H1 (cell line): ENCODE measurements at regions not wholly inside any gene's neighbourhood (a gene's known extent, or its start where the extent isn't known, plus 50 kb on each side); places are given as distances from the start of the nearest gene placed in this dataset.

Experiments used
- CTCF ChIA-PET: fragments of 300-600 bp; sonication (Branson Sonifier 250); formaldehyde crosslinking; loops from one replicate; lab custom pipeline; 2021; ENCODE audit not compliant: partially characterized antibody; lab: Charles Lee
- POLR2A ChIA-PET: fragments of 300-600 bp; sonication (Branson Sonifier 250); formaldehyde crosslinking; loops from one replicate; lab custom pipeline; 2021; ENCODE audit warnings: inconsistent platforms; ENCODE audit not compliant: partially characterized antibody; lab: Charles Lee
- DNase-seq, 2 experiments: peaks; one replicate each; pipeline versions ENCODE4 v3.0.0 to v3.0.0-alpha.2; 2010 to 2022; ENCODE audit warnings: low spot score in 2 of 2, low read depth in 1 of 2, mixed read lengths in 1 of 2
- FAIRE-seq: peaks from 2 replicates; lab custom pipeline; 2011; peaks lifted over from hg19 to GRCh38; lab: Jason Lieb, UNC
- H2AFZ ChIP-seq: 2 replicates; pipeline ENCODE4 v1.8.1; 2012; ENCODE audit warnings: low read length, inconsistent platforms
- H2AK5ac ChIP-seq: 2 replicates; pipeline ENCODE4 v1.6.1; 2013; ENCODE audit warnings: low read depth, low read length
- H2BK120ac ChIP-seq: replicated peaks from 2 replicates; pipeline ENCODE3; 2013; ENCODE audit warnings: low read depth, low read length, inconsistent platforms
- H2BK12ac ChIP-seq: 2 replicates; pipeline ENCODE4 v1.6.1; 2013; ENCODE audit warnings: low read depth, low read length
- H2BK15ac ChIP-seq: 2 replicates; pipeline ENCODE4 v1.6.1; 2013; ENCODE audit warnings: low read length
- H2BK20ac ChIP-seq: 2 replicates; pipeline ENCODE4 v1.6.1; 2013; ENCODE audit warnings: low read length
- H2BK5ac ChIP-seq: 2 replicates; pipeline ENCODE4 v1.6.1; 2013; ENCODE audit warnings: low read depth, low read length
- H3K14ac ChIP-seq: 2 replicates; pipeline ENCODE4 v1.6.1; 2013; ENCODE audit warnings: inconsistent platforms; ENCODE audit not compliant: insufficient read length
- H3K18ac ChIP-seq: 2 replicates; pipeline ENCODE4 v1.6.1; 2013; ENCODE audit warnings: low read length; ENCODE audit errors: extremely low read depth
- H3K23ac ChIP-seq: 2 replicates; pipeline ENCODE4 v1.6.1; 2013; ENCODE audit warnings: inconsistent platforms; ENCODE audit not compliant: insufficient read length
- H3K23me2 ChIP-seq: 2 replicates; pipeline ENCODE4 v1.6.1; 2013; ENCODE audit warnings: low read depth, low read length
- H3K27ac ChIP-seq: 2 replicates; pipeline ENCODE4 v1.6.1; 2011; ENCODE audit warnings: low read depth, low read length, inconsistent platforms
- H3K27me3 ChIP-seq, 4 experiments: replicated peaks in 1 of 4; 1 replicate in 1 of 4; 2 replicates in 3 of 4; pipeline versions ENCODE4 v1.6.1 to v1.8.1; 2011 to 2013; ENCODE audit warnings: low read length in 3 of 4, mild to moderate bottlenecking in 3 of 4, inconsistent platforms in 2 of 4, mixed read lengths in 2 of 4, moderate library complexity in 1 of 4; ENCODE audit not compliant: control insufficient read depth in 3 of 4, insufficient read depth in 3 of 4; ENCODE audit errors: extremely low read depth in 1 of 4
- H3K36me3 ChIP-seq, 4 experiments: 2 replicates each; pipeline versions ENCODE4 v1.6.1 to v1.8.1; 2011 to 2013; ENCODE audit warnings: mild to moderate bottlenecking in 4 of 4, low read length in 3 of 4, moderate library complexity in 2 of 4, control low read depth in 1 of 4, inconsistent platforms in 1 of 4; ENCODE audit not compliant: insufficient read depth in 4 of 4, control insufficient read depth in 2 of 4
- H3K4ac ChIP-seq: replicated peaks from 2 replicates; pipeline ENCODE3; 2013; ENCODE audit warnings: low read length, low read depth, mixed read lengths, inconsistent platforms; ENCODE audit not compliant: insufficient read length
- H3K4me1 ChIP-seq, 4 experiments: replicated peaks in 1 of 4; 1 replicate in 1 of 4; 2 replicates in 3 of 4; pipeline versions ENCODE4 v1.6.1 to v1.8.1; 2011 to 2013; ENCODE audit warnings: low read length in 3 of 4, inconsistent platforms in 2 of 4, mixed read lengths in 1 of 4; ENCODE audit not compliant: insufficient read depth in 4 of 4, control insufficient read depth in 3 of 4
- H3K4me2 ChIP-seq, 2 experiments: 2 replicates each; pipeline versions ENCODE4 v1.6.1 to v1.8.1; 2011 to 2013; ENCODE audit warnings: low read depth in 2 of 2, low read length in 2 of 2, control low read depth in 1 of 2, inconsistent platforms in 1 of 2, mild to moderate bottlenecking in 1 of 2; ENCODE audit not compliant: insufficient read depth in 1 of 2
- H3K4me3 ChIP-seq, 4 experiments: fragments of 200-600, 300-600 bp in 1 of 4; sonication (generic), shearing (Covaris generic), sonication (Bioruptor Twin) in 1 of 4; 2 replicates each; pipeline versions ENCODE4 v1.5.1 to v1.8.1; 2011 to 2016; ENCODE audit warnings: low read length in 4 of 4, low read depth in 3 of 4, control low read depth in 2 of 4, inconsistent platforms in 2 of 4, mild to moderate bottlenecking in 2 of 4, mixed read lengths in 1 of 4, moderate library complexity in 1 of 4; ENCODE audit not compliant: insufficient read depth in 2 of 4; ENCODE audit errors: extremely low read depth in 1 of 4
- H3K56ac ChIP-seq: replicated peaks from 2 replicates; pipeline ENCODE3; 2013; ENCODE audit warnings: low read depth, mild to moderate bottlenecking, mixed read lengths, low read length, inconsistent platforms; ENCODE audit not compliant: insufficient read length
- H3K79me1 ChIP-seq: 2 replicates; pipeline ENCODE4 v1.6.1; 2013; ENCODE audit warnings: low read depth, low read length, control low read depth
- H3K79me2 ChIP-seq, 2 experiments: 2 replicates each; pipeline versions ENCODE4 v1.6.1 to v1.8.1; 2012 to 2013; ENCODE audit warnings: low read length in 2 of 2, mild to moderate bottlenecking in 2 of 2, inconsistent platforms in 1 of 2; ENCODE audit not compliant: insufficient read depth in 2 of 2, control insufficient read depth in 1 of 2
- H3K9ac ChIP-seq, 4 experiments: replicated peaks in 1 of 4; 1 replicate in 1 of 4; 2 replicates in 3 of 4; pipeline versions ENCODE4 v1.6.1 to v1.8.1; 2011 to 2013; ENCODE audit warnings: low read depth in 3 of 4, low read length in 3 of 4, control low read depth in 2 of 4, mild to moderate bottlenecking in 2 of 4, moderate library complexity in 2 of 4, inconsistent platforms in 1 of 4; ENCODE audit errors: extremely low read depth in 1 of 4
- H3K9me3 ChIP-seq, 2 experiments: 2 replicates each; pipeline versions ENCODE4 v1.6.1 to v1.8.1; 2012 to 2013; ENCODE audit warnings: mild to moderate bottlenecking in 2 of 2, moderate library complexity in 2 of 2, control low read depth in 1 of 2, inconsistent platforms in 1 of 2, low read depth in 1 of 2, low read length in 1 of 2, mixed read lengths in 1 of 2; ENCODE audit not compliant: insufficient read depth in 2 of 2
- H4K20me1 ChIP-seq, 2 experiments: replicated peaks in 1 of 2; 2 replicates each; pipeline versions ENCODE3 to v1.8.1; 2011 to 2013; ENCODE audit warnings: inconsistent platforms in 2 of 2, low read length in 2 of 2, mild to moderate bottlenecking in 1 of 2; ENCODE audit not compliant: insufficient read depth in 2 of 2, control insufficient read depth in 1 of 2
- H4K5ac ChIP-seq: 2 replicates; pipeline ENCODE4 v1.6.1; 2013; ENCODE audit warnings: low read length, low read depth, mixed read lengths, inconsistent platforms; ENCODE audit not compliant: insufficient read length
- H4K8ac ChIP-seq: 2 replicates; pipeline ENCODE4 v1.8.0; 2013; ENCODE audit warnings: mild to moderate bottlenecking, moderate library complexity, low read length, inconsistent platforms; ENCODE audit not compliant: insufficient read depth; ENCODE audit errors: extremely low read depth
- H4K91ac ChIP-seq: replicated peaks from 2 replicates; pipeline ENCODE3; 2013; ENCODE audit warnings: low read length, mixed read lengths, inconsistent platforms; ENCODE audit not compliant: insufficient read length
- GABPA ChIP-seq: IDR thresholded peaks from 2 replicates; pipeline ENCODE4 v1.6.1; 2011; ENCODE audit warnings: mild to moderate bottlenecking, low read length, moderate library complexity, borderline replicate concordance; ENCODE audit not compliant: insufficient read depth
- SP2 ChIP-seq: IDR thresholded peaks from 2 replicates; pipeline ENCODE4 v1.6.1; 2012; ENCODE audit warnings: mild to moderate bottlenecking, low read length, inconsistent platforms
- WGBS, 2 experiments: shearing (Covaris generic) in 1 of 2; methylation state at CpG; one replicate each; pipeline versions ENCODE4 v1.1.6 to v1.1.7; 2013 to 2015; ENCODE audit warnings: low lambda C conversion rate in 2 of 2, mixed read lengths in 2 of 2, inconsistent platforms in 1 of 2, low coverage in 1 of 2, missing lambda C conversion rate in 1 of 2; ENCODE audit not compliant: insufficient replicate concordance in 2 of 2, insufficient coverage in 1 of 2, insufficient read length in 1 of 2; ENCODE audit errors: extremely low coverage in 1 of 2, missing lambda C conversion rate in 1 of 2; 5-methylcytosine and 5-hydroxymethylcytosine counted together

GRCh38 chr5:34553581-34553980 lies 102.5 kb upstream of the RAI14 start:
- Histone ChIP-seq H4K20me1 (no peaks in the 10 kb centered on the region), H2BK12ac (no peak overlapping the region; the same call in 1 of the 2 replicates), H2BK20ac (no peak overlapping the region), H2BK15ac (no peak overlapping the region), H3K9ac (no peak overlapping the region), H3K36me3 (no peaks in the 10 kb centered on the region), H3K23me2 (no peaks in the 10 kb centered on the region), H3K79me2 (no peaks in the 10 kb centered on the region), H3K18ac (no peak overlapping the region), H3K14ac (no peak overlapping the region), H4K91ac (no peak overlapping the region), H4K5ac (no peak overlapping the region), H3K4me3 (no peak overlapping the region), H3K9me3 (no peaks in the 10 kb centered on the region), H3K79me1 (no peaks in the 10 kb centered on the region), H3K27me3 (peaks cover 0 to 5% (median 0%) of the 10 kb centered on the region in 4 experiments; a peak in 1 of 7 replicates), H3K4me1 (peaks cover 3 to 12% (median 6%) of the 10 kb centered on the region in 4 experiments; a peak in 5 of 7 replicates), H3K4me2 (no peak overlapping the region), H2AFZ (no peak overlapping the region), H3K23ac (no peak overlapping the region), H3K56ac (no peak overlapping the region), H3K27ac (no peak overlapping the region), H3K4ac (no peak overlapping the region), H2BK120ac (no peak overlapping the region), H4K8ac (no peak overlapping the region), H2AK5ac (no peak overlapping the region), H2BK5ac (no peak overlapping the region)
- 95% methylated on average over 3 of the region's 3 CpGs; no CpG with 5 or more reads in 1 of the 2 experiments for WGBS, 2 experiments
- ChIA-PET CTCF (interaction anchor here (1.8 kb wide), 1 partner anchor 16 kb away, joined by 6 read pairs; no protein-coding TSS in a partner anchor), POLR2A (no interaction called here)
- FAIRE-seq (no peak), DNase-seq (no peak)
- no peak for TF ChIP-seq GABPA
- TF ChIP-seq SP2: no peak
